Ascending aorta (tissue), 2 donors: ENCODE measurements at regions not wholly inside any gene's neighbourhood (a gene's known extent, or its start where the extent isn't known, plus 50 kb on each side); places are given as distances from the start of the nearest gene placed in this dataset.

ENCODE experiments used
- DNase-seq, 2 donors: peaks; one replicate each; pipeline ENCODE4 v3.0.0-alpha.2; 2019; ENCODE audit warnings: low spot score in 2 of 2
- H3K27ac ChIP-seq, 2 donors: fragments of 200-600 bp; sonication (generic); one replicate each; pipeline ENCODE4 v1.5.1; 2016 to 2017; ENCODE audit warnings: mild to moderate bottlenecking in 1 of 2
- H3K27me3 ChIP-seq: fragments of 200-600 bp; sonication (generic); one replicate; pipeline ENCODE4 v1.5.1; 2017
- H3K36me3 ChIP-seq, 2 donors: fragments of 200-600 bp; sonication (generic); one replicate each; pipeline ENCODE4 v1.5.1; 2016
- H3K4me1 ChIP-seq, 2 donors: fragments of 200-600 bp; sonication (generic); one replicate each; pipeline ENCODE4 v1.5.1; 2016 to 2017; ENCODE audit warnings: mild to moderate bottlenecking in 1 of 2
- H3K4me3 ChIP-seq, 2 donors: fragments of 200-600 bp; sonication (generic); one replicate each; pipeline ENCODE4 v1.5.1; 2016 to 2017; ENCODE audit warnings: mild to moderate bottlenecking in 1 of 2
- H3K9me3 ChIP-seq, 2 donors: fragments of 200-600 bp; sonication (generic); one replicate each; pipeline ENCODE4 v1.5.1; 2016
- CTCF ChIP-seq, 3 experiments: fragments of 200-600 bp in 2 of 3; fragments of 450-650 bp in 1 of 3; sonication (generic) in 2 of 3; IDR thresholded peaks; one replicate each; pipeline ENCODE4 v1.5.1; 2016 to 2019; ENCODE audit warnings: antibody characterized with exemption in 3 of 3, mild to moderate bottlenecking in 1 of 3, moderate library complexity in 1 of 3
- intact Hi-C: fragments of 100-400 bp; cut with DNase I; formaldehyde crosslinking; loops from one replicate; pipeline ENCODE4 v1.15.1; 2023

GRCh38 chr17:53631486-53631885 is 191.2 kb upstream of the KIF2B start:
- no peak for DNase-seq
- intact Hi-C loops, result no loop called here
- H3K4me3 ChIP-seq, result no peak overlapping the region
- no peak for TF ChIP-seq CTCF (IDR thresholded peaks at IDR 0.05)
- no peaks in the 10 kb centered on the region for H3K27me3 ChIP-seq
- no peak overlapping the region for H3K27ac ChIP-seq
- H3K9me3 ChIP-seq, result no peaks in the 10 kb centered on the region
- no peaks in the 10 kb centered on the region for H3K4me1 ChIP-seq
- no peaks in the 10 kb centered on the region for H3K36me3 ChIP-seq

GRCh38 chr17:53630638-53631037 is 192.1 kb upstream of the KIF2B start:
- Histone ChIP-seq H3K36me3 (no peaks in the 10 kb centered on the region), H3K4me1 (no peaks in the 10 kb centered on the region), H3K4me3 (no peak overlapping the region), H3K27me3 (no peaks in the 10 kb centered on the region), H3K27ac (no peak overlapping the region), H3K9me3 (no peaks in the 10 kb centered on the region)
- DNase-seq, result no peak
- intact Hi-C loops, result no loop called here
- no peak for TF ChIP-seq CTCF (IDR thresholded peaks at IDR 0.05)

- H3K36me3 ChIP-seq, result no peaks in the 10 kb centered on the region
- H3K4me3 ChIP-seq, result no peak overlapping the region
- no peak overlapping the region for H3K27ac ChIP-seq
- DNase-seq, result no peak
- H3K4me1 ChIP-seq, result no peaks in the 10 kb centered on the region
- intact Hi-C loops, result no loop called here
- H3K27me3 ChIP-seq, result no peaks in the 10 kb centered on the region
- no peak for TF ChIP-seq CTCF (IDR thresholded peaks at IDR 0.05)
- H3K9me3 ChIP-seq, result no peaks in the 10 kb centered on the region
Measured at GRCh38 chr17:53630115-53630514, 192.6 kb upstream of the KIF2B start.

GRCh38 chr17:53629188-53629587 is 193.5 kb upstream of the KIF2B start:
- DNase-seq, result no peak
- H3K4me1 ChIP-seq, result no peaks in the 10 kb centered on the region
- intact Hi-C loops, result no loop called here
- no peak for TF ChIP-seq CTCF (IDR thresholded peaks at IDR 0.05)
- H3K9me3 ChIP-seq, result no peaks in the 10 kb centered on the region
- H3K27ac ChIP-seq, result no peak overlapping the region
- H3K27me3 ChIP-seq, result no peaks in the 10 kb centered on the region
- H3K4me3 ChIP-seq, result no peak overlapping the region
- H3K36me3 ChIP-seq, result no peaks in the 10 kb centered on the region

- Histone ChIP-seq H3K27me3 (no peaks in the 10 kb centered on the region), H3K27ac (no peak overlapping the region), H3K4me1 (no peaks in the 10 kb centered on the region), H3K4me3 (no peak overlapping the region), H3K36me3 (no peaks in the 10 kb centered on the region), H3K9me3 (no peaks in the 10 kb centered on the region)
- DNase-seq, result no peak
- no peak for TF ChIP-seq CTCF (IDR thresholded peaks at IDR 0.05)
- intact Hi-C loops, result no loop called here
Measured at GRCh38 chr17:53628011-53628410, 194.7 kb upstream of the KIF2B start.

GRCh38 chr17:53627511-53627910 is 195.2 kb upstream of the KIF2B start:
- TF ChIP-seq CTCF (IDR thresholded peaks at IDR 0.05), result no peak
- Histone ChIP-seq H3K4me1 (no peaks in the 10 kb centered on the region), H3K4me3 (no peak overlapping the region), H3K27ac (no peak overlapping the region), H3K36me3 (no peaks in the 10 kb centered on the region), H3K9me3 (no peaks in the 10 kb centered on the region), H3K27me3 (no peaks in the 10 kb centered on the region)
- no peak for DNase-seq
- intact Hi-C loops, result no loop called here
